ENCODE measurements at regions not wholly inside any gene's neighbourhood (a gene's known extent, or its start where the extent isn't known, plus 50 kb on each side); places are given as distances from the start of the nearest gene placed in this dataset.

GRCh38 chr4:160887668-160888067 is 1276.1 kb downstream of the FSTL5 start:
- no peak for DNase-seq

GRCh38 chr4:160894128-160894527 is 1269.7 kb downstream of the FSTL5 start:
- no peak for DNase-seq

GRCh38 chr4:160894809-160895208 is 1269.0 kb downstream of the FSTL5 start:
- DNase-seq = no peak

GRCh38 chr4:160927311-160927710 is 1236.5 kb downstream of the FSTL5 start:
- no peak for DNase-seq

- no peak for DNase-seq
Measured at GRCh38 chr4:160928482-160928881, 1235.3 kb downstream of the FSTL5 start.

GRCh38 chr4:160947653-160948052 is 1216.1 kb downstream of the FSTL5 start:
- DNase-seq = no peak

GRCh38 chr4:160956875-160957274 is 1206.9 kb downstream of the FSTL5 start:
- DNase-seq = no peak

GRCh38 chr4:160969925-160970324 is 1193.9 kb downstream of the FSTL5 start:
- no peak for DNase-seq

- DNase-seq = no peak
Measured at GRCh38 chr4:160980091-160980490, 1183.7 kb downstream of the FSTL5 start.

- no peak for DNase-seq
Measured at GRCh38 chr4:160981083-160981482, 1182.7 kb downstream of the FSTL5 start.

- no peak for DNase-seq
Measured at GRCh38 chr4:160983035-160983434, 1180.8 kb downstream of the FSTL5 start.

- DNase-seq = no peak
Measured at GRCh38 chr4:161002386-161002785, 1161.4 kb downstream of the FSTL5 start.

- no peak for DNase-seq
Measured at GRCh38 chr4:161003418-161004057, 1160.3 kb downstream of the FSTL5 start.

- no peak for DNase-seq
Measured at GRCh38 chr4:161005746-161006145, 1158.1 kb downstream of the FSTL5 start.

GRCh38 chr4:161008527-161008926 is 1155.3 kb downstream of the FSTL5 start:
- no peak for DNase-seq

- DNase-seq = no peak
Measured at GRCh38 chr4:161010227-161010626, 1153.6 kb downstream of the FSTL5 start.
